Spleen (tissue), 11 donors: ENCODE measurements at regions not wholly inside any gene's neighbourhood (a gene's known extent, or its start where the extent isn't known, plus 50 kb on each side); places are given as distances from the start of the nearest gene placed in this dataset.

Experiments used
- DNase-seq: peaks from one replicate; pipeline ENCODE4 v3.0.0-alpha.2; 2020
- H3K27ac ChIP-seq, 8 donors: fragments of 200-600 bp; sonication (generic) in 7 of 8; 1 replicate in 4 of 8; 2 replicates in 4 of 8; pipeline versions ENCODE4 v1.5.0 to v1.8.0; 2016 to 2021; ENCODE audit warnings: inconsistent platforms in 4 of 8, mild to moderate bottlenecking in 4 of 8, moderate library complexity in 1 of 8
- H3K27me3 ChIP-seq, 7 donors: fragments of 200-600 bp; sonication (generic) in 6 of 7; replicated peaks in 1 of 7; 1 replicate in 4 of 7; 2 replicates in 3 of 7; pipeline versions ENCODE4 v1.5.0 to v1.8.0; 2016 to 2021; ENCODE audit warnings: inconsistent platforms in 3 of 7, mild to moderate bottlenecking in 1 of 7
- H3K36me3 ChIP-seq, 6 donors: fragments of 200-600 bp; sonication (generic) in 5 of 6; 1 replicate in 4 of 6; 2 replicates in 2 of 6; pipeline versions ENCODE4 v1.5.0 to v1.8.0; 2016 to 2021; ENCODE audit warnings: inconsistent platforms in 2 of 6
- H3K4me1 ChIP-seq, 6 donors: fragments of 200-600 bp; sonication (generic) in 5 of 6; 1 replicate in 3 of 6; 2 replicates in 3 of 6; pipeline versions ENCODE4 v1.5.0 to v1.8.0; 2016 to 2021; ENCODE audit warnings: inconsistent platforms in 3 of 6
- H3K4me3 ChIP-seq, 8 donors: fragments of 200-600 bp; sonication (generic) in 7 of 8; 1 replicate in 4 of 8; 2 replicates in 4 of 8; pipeline versions ENCODE4 v1.5.0 to v1.8.0; 2016 to 2021; ENCODE audit warnings: inconsistent platforms in 4 of 8, mild to moderate bottlenecking in 4 of 8, moderate library complexity in 2 of 8
- H3K9me3 ChIP-seq, 8 donors: fragments of 200-600 bp; sonication (generic) in 7 of 8; 1 replicate in 4 of 8; 2 replicates in 4 of 8; pipeline versions ENCODE4 v1.5.0 to v1.8.0; 2016 to 2021; ENCODE audit warnings: inconsistent platforms in 4 of 8
- POLR2A ChIP-seq, 3 donors: fragments of 450-650 bp; IDR thresholded peaks; one replicate each; pipeline ENCODE4 v1.5.1; 2017; ENCODE audit warnings: antibody characterized with exemption in 3 of 3, mild to moderate bottlenecking in 1 of 3
- POLR2AphosphoS5 ChIP-seq, 3 donors: sonication (generic); formaldehyde crosslinking; IDR thresholded peaks; one replicate each; pipeline ENCODE4 v1.5.1; 2017; ENCODE audit warnings: antibody characterized with exemption in 3 of 3
- WGBS, 5 donors: extraction: QIAGEN DNeasy Blood & Tissue Kit in 3 of 5; methylation state at CpG; one replicate each; pipeline versions ENCODE4 v1.1.5 to v1.1.7; 2013 to 2018; 5-methylcytosine and 5-hydroxymethylcytosine counted together
- intact Hi-C: fragments of 100-400 bp; cut with DNase I; formaldehyde crosslinking; loops from one replicate; pipeline ENCODE4 v1.15.0; 2023; ENCODE audit warnings: low total_unique reads
- TF ChIP-seq, protein P1 (sequence below), 11 experiments: fragments of 200-600 bp in 7 of 11; fragments of 450-650 bp in 4 of 11; sonication (generic) in 4 of 11; IDR thresholded peaks in 8 of 11; conservative IDR thresholded peaks in 3 of 11; 1 replicate in 7 of 11; 2 replicates in 4 of 11; pipeline versions ENCODE4 v1.4.0 to v1.8.0; 2016 to 2021; ENCODE audit warnings: antibody characterized with exemption in 11 of 11, inconsistent platforms in 4 of 11, mild to moderate bottlenecking in 1 of 11
- donor health status: healthy with polysubstance abuse.
- donor health status: DM: no; HTN: no; CAD: no; lungs with moderate emphysema.
- donor health status: DM: no; HTN: no; CAD: no.
- donor health status: Bipolar disorder and iron deficiency.
- donor health status: healthy.
- donor health status: DM: no; HTN: no; CAD: no.
- donor health status: DM: yes; HTN: yes; CAD: no.

- no peaks in the 10 kb centered on the region for H3K36me3 ChIP-seq
- intact Hi-C loops, result no loop called here
- H3K4me3 ChIP-seq, result no peak overlapping the region
- H3K9me3 ChIP-seq, result peaks cover 0 to 13% (median 5%) of the 10 kb centered on the region in 8 donors
- H3K27me3 ChIP-seq, result no peaks in the 10 kb centered on the region
- no peak for TF ChIP-seq POLR2AphosphoS5 (IDR thresholded peaks at IDR 0.05)
- H3K4me1 ChIP-seq, result no peaks in the 10 kb centered on the region
- no peak for DNase-seq
- 83 to 92% (median 86%) methylated on average over 4 of the region's 4 CpGs for WGBS, 5 donors
- no peak overlapping the region for H3K27ac ChIP-seq
These were observed 172.7 kb upstream of the ZP4 start for GRCh38 chr1:238063454-238063853.

GRCh38 chr1:238061967-238062613, 171.4 kb upstream of the ZP4 start:
- Histone ChIP-seq H3K4me1 (no peaks in the 10 kb centered on the region), H3K27ac (no peak overlapping the region), H3K4me3 (no peak overlapping the region), H3K36me3 (no peaks in the 10 kb centered on the region), H3K27me3 (no peaks in the 10 kb centered on the region), H3K9me3 (peaks cover 0 to 22% (median 14%) of the 10 kb centered on the region in 8 donors)
- intact Hi-C loops, result no loop called here
- DNase-seq, result no peak
- TF ChIP-seq, protein P1, sequence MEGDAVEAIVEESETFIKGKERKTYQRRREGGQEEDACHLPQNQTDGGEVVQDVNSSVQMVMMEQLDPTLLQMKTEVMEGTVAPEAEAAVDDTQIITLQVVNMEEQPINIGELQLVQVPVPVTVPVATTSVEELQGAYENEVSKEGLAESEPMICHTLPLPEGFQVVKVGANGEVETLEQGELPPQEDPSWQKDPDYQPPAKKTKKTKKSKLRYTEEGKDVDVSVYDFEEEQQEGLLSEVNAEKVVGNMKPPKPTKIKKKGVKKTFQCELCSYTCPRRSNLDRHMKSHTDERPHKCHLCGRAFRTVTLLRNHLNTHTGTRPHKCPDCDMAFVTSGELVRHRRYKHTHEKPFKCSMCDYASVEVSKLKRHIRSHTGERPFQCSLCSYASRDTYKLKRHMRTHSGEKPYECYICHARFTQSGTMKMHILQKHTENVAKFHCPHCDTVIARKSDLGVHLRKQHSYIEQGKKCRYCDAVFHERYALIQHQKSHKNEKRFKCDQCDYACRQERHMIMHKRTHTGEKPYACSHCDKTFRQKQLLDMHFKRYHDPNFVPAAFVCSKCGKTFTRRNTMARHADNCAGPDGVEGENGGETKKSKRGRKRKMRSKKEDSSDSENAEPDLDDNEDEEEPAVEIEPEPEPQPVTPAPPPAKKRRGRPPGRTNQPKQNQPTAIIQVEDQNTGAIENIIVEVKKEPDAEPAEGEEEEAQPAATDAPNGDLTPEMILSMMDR (IDR thresholded peaks at IDR 0.05 in 8 of 11, conservative IDR thresholded peaks at IDR 0.05 in 3 of 11), result no peak
- TF ChIP-seq POLR2AphosphoS5 (IDR thresholded peaks at IDR 0.05) (no peak), POLR2A (IDR thresholded peaks at IDR 0.05) (no peak)
- WGBS, 5 donors, result 68 to 83% (median 80%) methylated on average over 3 of the region's 3 CpGs

DNA sequence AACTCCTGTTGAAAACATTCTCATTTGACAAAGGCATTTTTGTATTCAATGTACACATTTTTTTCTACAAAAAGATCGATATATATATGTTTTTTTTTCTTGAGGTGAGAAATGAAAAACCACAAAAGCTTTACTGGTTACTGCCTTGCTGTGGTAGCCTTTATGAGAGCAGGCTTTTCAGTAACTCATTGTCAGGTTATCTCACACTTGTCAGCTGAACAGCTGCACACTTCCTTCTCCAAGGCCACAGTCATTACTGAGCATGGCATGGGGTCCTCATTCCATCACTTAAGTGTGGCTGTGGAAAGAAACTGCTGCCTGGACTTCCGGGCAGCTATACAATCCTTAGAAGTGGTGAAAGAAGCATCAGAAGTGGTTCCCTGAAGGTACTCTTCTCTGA, 169.3 kb upstream of the ZP4 start:
- no peak for DNase-seq
- no peak overlapping the region for H3K4me3 ChIP-seq
- H3K9me3 ChIP-seq, result peaks cover 0 to 22% (median 14%) of the 10 kb centered on the region in 8 donors
- no peaks in the 10 kb centered on the region for H3K4me1 ChIP-seq
- H3K27ac ChIP-seq, result no peak overlapping the region
- no peak for TF ChIP-seq POLR2AphosphoS5 (IDR thresholded peaks at IDR 0.05)
- TF ChIP-seq, protein P1 (IDR thresholded peaks at IDR 0.05 in 8 of 11, conservative IDR thresholded peaks at IDR 0.05 in 3 of 11), result no peak
- TF ChIP-seq POLR2A (IDR thresholded peaks at IDR 0.05), result no peak
- WGBS, 5 donors, result 23 to 49% (median 31%) methylated on average over 2 of the region's 2 CpGs
- intact Hi-C loops, result no loop called here
- H3K36me3 ChIP-seq, result no peaks in the 10 kb centered on the region
- no peaks in the 10 kb centered on the region for H3K27me3 ChIP-seq

DNA sequence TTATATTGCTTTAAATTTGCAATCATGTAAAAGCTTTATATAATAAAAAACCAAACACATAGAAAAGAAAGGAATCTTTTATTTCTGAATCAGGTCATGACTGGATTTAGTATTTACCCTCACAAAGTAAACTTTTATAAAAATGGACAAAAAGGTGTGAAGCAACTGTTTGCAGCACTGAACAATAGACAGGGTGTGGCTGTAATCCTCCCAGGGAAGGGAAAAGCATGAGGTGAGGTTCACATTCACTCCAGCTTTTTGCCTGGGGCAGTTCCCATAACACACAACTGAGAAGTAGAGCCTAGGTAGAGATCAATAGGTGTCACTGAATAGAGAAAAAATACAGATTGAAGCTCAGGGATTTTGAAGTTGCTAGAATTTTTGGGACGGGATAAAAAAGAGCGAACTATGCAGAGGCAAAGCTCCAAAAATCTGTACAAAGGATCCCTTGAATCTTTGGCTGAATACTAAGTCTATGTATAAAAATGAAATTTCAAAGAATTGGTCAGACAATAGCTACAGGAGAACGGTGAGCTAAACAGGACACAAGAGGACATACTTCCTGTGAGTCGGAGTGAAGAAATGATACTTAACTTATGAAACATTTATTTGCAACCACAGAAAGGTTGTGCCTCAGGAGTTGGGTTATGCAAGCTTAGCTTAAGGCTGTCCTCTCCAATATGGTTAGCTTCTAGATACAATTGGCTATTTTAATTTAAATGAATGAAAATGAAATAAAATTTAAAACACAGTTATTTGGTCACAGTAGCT, 162.0 kb upstream of the ZP4 start:
- no peak overlapping the region for H3K4me3 ChIP-seq

More for the DNA sequence above, 162.0 kb upstream of the ZP4 start:
- WGBS, 5 donors, result 78 to 90% (median 81%) methylated on average over 4 of the region's 4 CpGs
- Histone ChIP-seq H3K9me3 (peaks cover 0 to 11% (median under 1%) of the 10 kb centered on the region in 8 donors), H3K4me1 (no peaks in the 10 kb centered on the region), H3K36me3 (no peaks in the 10 kb centered on the region), H3K27me3 (no peaks in the 10 kb centered on the region), H3K27ac (no peak overlapping the region)
- TF ChIP-seq POLR2AphosphoS5 (IDR thresholded peaks at IDR 0.05) (no peak), POLR2A (IDR thresholded peaks at IDR 0.05) (no peak)
- TF ChIP-seq, protein P1 (IDR thresholded peaks at IDR 0.05 in 8 of 11, conservative IDR thresholded peaks at IDR 0.05 in 3 of 11), result no peak
- DNase-seq, result no peak
- intact Hi-C loops, result no loop called here
